C4-2B (cell line): ENCODE measurements at regions not wholly inside any gene's neighbourhood (a gene's known extent, or its start where the extent isn't known, plus 50 kb on each side); places are given as distances from the start of the nearest gene placed in this dataset.

ENCODE experiments used
- CTCF ChIP-seq: fragments of 450-650 bp; conservative IDR thresholded peaks from 2 replicates; pipeline ENCODE4 v1.5.1; 2017; ENCODE audit warnings: mild to moderate bottlenecking
- ZFX ChIP-seq: fragments of 450-650 bp; IDR thresholded peaks from 2 replicates; pipeline ENCODE4 v1.6.1; 2017

- TF ChIP-seq CTCF (no peak), ZFX (no peak)
These were observed 420.3 kb upstream of the ADGRL2 start for GRCh38 chr1:81380436-81380835.
